ENCODE measurements at regions not wholly inside any gene's neighbourhood (a gene's known extent, or its start where the extent isn't known, plus 50 kb on each side); places are given as distances from the start of the nearest gene placed in this dataset.

DNA sequence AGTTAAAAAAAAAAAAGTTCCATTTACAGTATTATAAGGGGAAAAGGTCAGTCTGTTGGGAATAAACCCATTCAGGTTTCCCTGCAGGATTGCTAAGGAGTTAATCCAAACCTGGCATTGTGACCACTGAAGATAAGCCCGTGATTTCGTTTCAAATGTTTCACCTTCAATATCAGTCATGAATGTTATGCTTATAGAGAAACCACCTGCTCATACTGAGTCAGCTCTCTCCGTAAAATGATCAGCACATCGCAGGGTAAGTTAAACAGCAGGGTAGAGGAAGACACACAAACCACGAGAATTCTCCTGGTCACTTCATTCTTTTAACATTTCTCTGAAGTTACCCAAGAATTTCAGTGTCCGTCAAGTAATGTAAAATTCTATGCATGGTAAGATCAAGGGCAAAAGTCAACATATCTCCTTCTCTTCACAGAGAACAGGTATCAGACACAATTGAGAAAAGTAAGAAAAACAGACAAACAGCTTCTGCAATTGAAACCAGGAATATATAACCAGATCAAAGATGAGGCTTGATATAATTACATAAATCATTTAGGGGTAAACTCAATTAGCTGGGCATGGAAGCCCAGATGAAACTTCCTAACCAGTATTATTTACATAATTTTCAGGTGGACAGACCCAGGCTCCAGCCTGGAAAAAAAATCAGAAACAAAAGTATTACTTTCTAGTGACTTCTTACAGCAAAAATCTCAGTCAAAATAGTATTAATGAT lies 67.6 kb upstream of the ARHGEF3 start (continued):
- TF ChIP-seq SP2 (IDR thresholded peaks at IDR 0.05; ENCODE audit: low read length), result no peak
- TF ChIP-seq FOSL1 (IDR thresholded peaks at IDR 0.05; ENCODE audit: insufficient read depth, low read depth, low read length), result no peak
- no peak for TF ChIP-seq SIRT6 (IDR thresholded peaks at IDR 0.05; ENCODE audit: low read length)
- no peak for TF ChIP-seq RFX5 (IDR thresholded peaks at IDR 0.05; ENCODE audit: borderline replicate concordance, low read depth, low read length)
